Endodermal cell (in vitro differentiated cells): ENCODE measurements at regions not wholly inside any gene's neighbourhood (a gene's known extent, or its start where the extent isn't known, plus 50 kb on each side); places are given as distances from the start of the nearest gene placed in this dataset.

Experiments
- DNase-seq: peaks from one replicate; pipeline ENCODE4 v3.0.0-alpha.2; 2017
- H3K27ac ChIP-seq: 2 replicates; pipeline ENCODE4 v1.5.1; 2013; ENCODE audit warnings: mild to moderate bottlenecking, low read depth, low read length, moderate library complexity
- H3K27me3 ChIP-seq: 2 replicates; pipeline ENCODE4 v1.6.1; 2013; ENCODE audit warnings: mild to moderate bottlenecking, low read length, moderate library complexity; ENCODE audit not compliant: insufficient read depth, control insufficient read depth, poor library complexity, severe bottlenecking
- H3K36me3 ChIP-seq: 2 replicates; pipeline ENCODE4 v1.7.0; 2013; ENCODE audit warnings: mild to moderate bottlenecking, low read length, moderate library complexity; ENCODE audit not compliant: control insufficient read depth, insufficient read depth
- H3K4me1 ChIP-seq: one replicate; pipeline ENCODE4 v1.7.0; 2013; ENCODE audit warnings: low read length; ENCODE audit not compliant: control insufficient read depth, insufficient read depth
- H3K4me3 ChIP-seq: 2 replicates; pipeline ENCODE4 v1.5.1; 2013; ENCODE audit warnings: mild to moderate bottlenecking, low read length, moderate library complexity
- H3K9ac ChIP-seq: 2 replicates; pipeline ENCODE4 v1.6.1; 2013; ENCODE audit warnings: mild to moderate bottlenecking, low read length, moderate library complexity; ENCODE audit not compliant: poor library complexity, severe bottlenecking; ENCODE audit errors: extremely low read depth
- H3K9me3 ChIP-seq: 2 replicates; pipeline ENCODE4 v1.6.1; 2013; ENCODE audit warnings: mild to moderate bottlenecking, low read length, moderate library complexity; ENCODE audit not compliant: control insufficient read depth
- H3K27ac Mint-ChIP-seq: 2 replicates; pipeline ENCODE4 v1.8.0; 2020; ENCODE audit warnings: mixed read lengths
- H3K27me3 Mint-ChIP-seq: 2 replicates; pipeline ENCODE4 v1.8.0; 2021; ENCODE audit warnings: mild to moderate bottlenecking, mixed read lengths; ENCODE audit not compliant: insufficient read depth
- H3K36me3 Mint-ChIP-seq: 2 replicates; pipeline ENCODE4 v1.8.0; 2020; ENCODE audit warnings: low read depth, mixed read lengths
- H3K4me1 Mint-ChIP-seq: 2 replicates; pipeline ENCODE4 v1.8.0; 2020; ENCODE audit warnings: mixed read lengths
- H3K4me3 Mint-ChIP-seq: 2 replicates; pipeline ENCODE4 v1.8.0; 2020; ENCODE audit warnings: mild to moderate bottlenecking, moderate library complexity, mixed read lengths
- H3K9me3 Mint-ChIP-seq: 2 replicates; pipeline ENCODE4 v1.8.0; 2020; ENCODE audit warnings: mild to moderate bottlenecking, mixed read lengths
- WGBS, 2 experiments: methylation state at CpG; one replicate each; pipeline versions ENCODE4 v1.1.5 to v1.1.7; 2013; ENCODE audit warnings: missing lambda C conversion rate in 2 of 2, mixed read lengths in 1 of 2; ENCODE audit not compliant: insufficient coverage in 1 of 2, insufficient read length in 1 of 2; 5-methylcytosine and 5-hydroxymethylcytosine counted together
- TF ChIP-seq, protein P1 (sequence below): fragments of 200-600 bp; sonication (generic); conservative IDR thresholded peaks from 2 replicates; pipeline ENCODE4 v1.5.0; 2021; ENCODE audit warnings: antibody characterized with exemption, mild to moderate bottlenecking

DNA sequence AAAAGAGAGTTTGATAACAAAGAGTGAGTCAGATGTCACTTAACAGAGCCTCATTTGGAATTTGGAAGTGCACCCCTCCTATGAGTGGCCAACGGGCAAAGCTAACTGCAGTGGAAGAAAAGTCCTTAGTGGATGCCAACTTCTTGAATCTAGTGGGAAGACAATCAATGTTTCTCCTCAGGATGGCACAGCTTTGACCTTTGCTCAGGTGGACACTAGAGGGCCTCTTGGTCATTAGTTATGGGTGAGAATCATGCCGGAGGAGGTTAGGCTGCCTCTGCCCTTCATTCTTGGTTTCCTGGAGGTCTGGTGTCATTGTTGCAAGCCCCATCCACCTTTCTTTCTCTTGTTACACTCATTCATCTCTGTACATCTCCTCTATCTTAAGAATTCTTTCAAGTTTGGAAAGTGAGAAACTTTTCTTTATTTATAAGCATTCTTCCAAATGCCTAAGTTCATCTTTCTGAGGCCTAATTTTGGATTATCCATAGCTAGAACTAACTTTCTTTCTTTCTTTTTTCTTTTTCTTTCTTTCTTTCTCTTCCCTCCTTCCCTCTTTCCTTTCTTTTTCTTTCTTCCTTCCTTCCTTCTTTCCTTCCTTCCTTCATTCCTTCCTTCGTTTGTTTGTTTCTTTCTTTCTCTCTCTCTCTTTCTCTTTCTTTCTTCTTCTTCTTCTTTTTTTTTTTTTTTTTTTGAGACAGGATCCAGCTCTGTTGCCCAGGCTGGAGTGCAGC, 327.2 kb upstream of the TSHZ3 start:
- Mint-ChIP-seq H3K4me3 (no peak overlapping the region), H3K9me3 (no peaks in the 10 kb centered on the region), H3K27me3 (no peaks in the 10 kb centered on the region), H3K27ac (no peak overlapping the region), H3K36me3 (no peaks in the 10 kb centered on the region), H3K4me1 (peaks cover 13% of the 10 kb centered on the region)
- Histone ChIP-seq H3K27ac (no peak overlapping the region), H3K9me3 (no peaks in the 10 kb centered on the region), H3K4me3 (no peak overlapping the region), H3K4me1 (no peaks in the 10 kb centered on the region), H3K36me3 (no peaks in the 10 kb centered on the region), H3K27me3 (no peaks in the 10 kb centered on the region), H3K9ac (no peak overlapping the region)
- WGBS, 2 experiments, result 43 to 78% methylated on average over 1 to 3 of the region's 3 CpGs
- TF ChIP-seq, protein P1, sequence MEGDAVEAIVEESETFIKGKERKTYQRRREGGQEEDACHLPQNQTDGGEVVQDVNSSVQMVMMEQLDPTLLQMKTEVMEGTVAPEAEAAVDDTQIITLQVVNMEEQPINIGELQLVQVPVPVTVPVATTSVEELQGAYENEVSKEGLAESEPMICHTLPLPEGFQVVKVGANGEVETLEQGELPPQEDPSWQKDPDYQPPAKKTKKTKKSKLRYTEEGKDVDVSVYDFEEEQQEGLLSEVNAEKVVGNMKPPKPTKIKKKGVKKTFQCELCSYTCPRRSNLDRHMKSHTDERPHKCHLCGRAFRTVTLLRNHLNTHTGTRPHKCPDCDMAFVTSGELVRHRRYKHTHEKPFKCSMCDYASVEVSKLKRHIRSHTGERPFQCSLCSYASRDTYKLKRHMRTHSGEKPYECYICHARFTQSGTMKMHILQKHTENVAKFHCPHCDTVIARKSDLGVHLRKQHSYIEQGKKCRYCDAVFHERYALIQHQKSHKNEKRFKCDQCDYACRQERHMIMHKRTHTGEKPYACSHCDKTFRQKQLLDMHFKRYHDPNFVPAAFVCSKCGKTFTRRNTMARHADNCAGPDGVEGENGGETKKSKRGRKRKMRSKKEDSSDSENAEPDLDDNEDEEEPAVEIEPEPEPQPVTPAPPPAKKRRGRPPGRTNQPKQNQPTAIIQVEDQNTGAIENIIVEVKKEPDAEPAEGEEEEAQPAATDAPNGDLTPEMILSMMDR, result peak; percentile 78
- DNase-seq, result peak; percentile 73

DNA sequence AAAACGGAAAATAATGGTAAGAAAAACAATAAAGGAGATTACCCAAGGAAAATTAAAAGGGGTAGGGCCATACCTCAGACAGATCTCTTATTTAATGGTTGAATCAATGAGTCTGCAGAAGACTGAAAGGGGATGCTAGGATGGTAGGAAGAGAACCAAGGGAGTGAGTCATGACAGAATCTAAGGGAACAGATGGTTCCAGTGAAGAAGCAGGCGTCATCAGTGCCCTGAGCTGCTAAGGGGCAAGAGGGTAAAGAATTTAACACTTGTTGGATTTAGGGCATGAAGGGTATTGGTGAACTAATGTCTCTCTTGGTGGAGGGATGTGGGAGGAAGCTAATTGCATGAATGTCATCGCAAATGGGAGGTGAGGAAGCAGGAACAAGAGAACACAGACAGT, 329.2 kb upstream of the TSHZ3 start:
- H3K36me3 ChIP-seq, result no peaks in the 10 kb centered on the region
- H3K36me3 Mint-ChIP-seq, result no peaks in the 10 kb centered on the region
- H3K4me1 Mint-ChIP-seq, result peaks cover 13% of the 10 kb centered on the region
- WGBS, 2 experiments, result 85 to 94% methylated on average over 2 to 3 of the region's 3 CpGs
- no peak overlapping the region for H3K27ac ChIP-seq
- no peak overlapping the region for H3K9ac ChIP-seq
- DNase-seq, result no peak
- H3K4me3 Mint-ChIP-seq, result no peak overlapping the region
- no peaks in the 10 kb centered on the region for H3K27me3 Mint-ChIP-seq
- no peaks in the 10 kb centered on the region for H3K9me3 Mint-ChIP-seq
- no peaks in the 10 kb centered on the region for H3K4me1 ChIP-seq
- H3K27me3 ChIP-seq, result no peaks in the 10 kb centered on the region
- H3K27ac Mint-ChIP-seq, result no peak overlapping the region
- H3K9me3 ChIP-seq, result no peaks in the 10 kb centered on the region
- TF ChIP-seq, protein P1, result no peak
- H3K4me3 ChIP-seq, result no peak overlapping the region

DNA sequence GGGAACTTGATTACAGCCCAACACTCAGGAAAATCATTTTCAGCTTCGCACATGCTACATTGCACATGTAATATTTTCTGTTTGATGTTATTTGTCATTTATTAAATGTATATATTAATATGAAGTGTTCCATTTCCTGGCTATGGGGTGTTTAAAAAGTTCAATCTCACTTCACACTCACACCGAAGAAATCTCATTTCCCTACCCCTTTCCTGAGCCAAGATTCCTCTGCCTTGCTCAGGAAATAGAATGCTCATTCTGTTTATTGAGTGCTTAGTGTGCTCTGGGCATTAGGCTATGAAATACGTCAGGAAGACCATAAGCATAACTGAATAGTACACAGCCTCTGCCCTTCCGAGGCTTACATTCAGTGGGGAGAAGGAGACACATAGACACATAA, 331.9 kb upstream of the TSHZ3 start:
- Histone ChIP-seq H3K4me1 (no peaks in the 10 kb centered on the region), H3K27me3 (no peaks in the 10 kb centered on the region), H3K9ac (no peak overlapping the region), H3K27ac (no peak overlapping the region), H3K4me3 (no peak overlapping the region), H3K9me3 (no peaks in the 10 kb centered on the region), H3K36me3 (no peaks in the 10 kb centered on the region)
- Mint-ChIP-seq H3K4me1 (no peaks in the 10 kb centered on the region), H3K27ac (no peak overlapping the region), H3K36me3 (no peaks in the 10 kb centered on the region), H3K27me3 (no peaks in the 10 kb centered on the region), H3K4me3 (no peak overlapping the region), H3K9me3 (no peaks in the 10 kb centered on the region)
- WGBS, 2 experiments, result 89% methylated on average over 2 of the region's 4 CpGs; no CpG with 5 or more reads in 1 of the 2 experiments
- no peak for DNase-seq
- TF ChIP-seq, protein P1, result no peak
